ENCODE measurements at regions not wholly inside any gene's neighbourhood (a gene's known extent, or its start where the extent isn't known, plus 50 kb on each side); places are given as distances from the start of the nearest gene placed in this dataset.

GRCh38 chr16:85291302-85292148 lies 179.3 kb upstream of the CIBAR2 start:
- CTCF ChIA-PET: interaction anchor here (0.6 to 7.3 kb wide), 5 partner anchors 13 to 79 kb away, joined by 3 to 67 read pairs (median 3); no protein-coding TSS in a partner anchor

More at GRCh38 chr16:85291302-85292148, 179.3 kb upstream of the CIBAR2 start:
- Histone ChIP-seq H3K27ac (ENCODE audit: low read depth in 2 of 2, low read length in 1 of 2) (no peak overlapping the region), H3K4me1 (ENCODE audit: control insufficient read depth in 1 of 2, insufficient read depth in 2 of 2, low read depth in 1 of 2, low read length in 1 of 2) (peaks cover 5 to 53% of the 10 kb centered on the region in 2 experiments; a peak in 2 of 4 replicates), H3K9ac (no peak overlapping the region), H3K36me3 (replicated peaks in 1 of 2; ENCODE audit: control insufficient read depth in 1 of 2, insufficient read depth in 2 of 2, low read length in 1 of 2) (no peaks in the 10 kb centered on the region), H3K4me3 (ENCODE audit: low read depth in 2 of 2, low read length in 1 of 2) (no peak overlapping the region), H2AFZ (ENCODE audit: low read depth) (no peak overlapping the region), H4K20me1 (ENCODE audit: insufficient read depth) (peaks cover 7% of the 10 kb centered on the region; the same call in 1 of the 2 replicates), H3K4me2 (no peak overlapping the region), H3K9me3 (no peaks in the 10 kb centered on the region), H3K79me2 (ENCODE audit: insufficient read depth) (no peaks in the 10 kb centered on the region), H3K9me2 (no peaks in the 10 kb centered on the region), H3K27me3 (ENCODE audit: insufficient read depth) (no peaks in the 10 kb centered on the region), H3F3A (replicated peaks; ENCODE audit: insufficient read depth) (peaks cover 3% of the 10 kb centered on the region)
- POLR2A ChIA-PET: no interaction called here
- WGBS (ENCODE audit: low lambda C conversion rate): 98% methylated on average over 23 of the region's 26 CpGs
- TF ChIP-seq ELF1 (IDR thresholded peaks at IDR 0.05) (no peak), TCF12 (IDR thresholded peaks at IDR 0.05) (no peak), GATA2 (CRISPR knock-in tag; IDR thresholded peaks at IDR 0.05) (no peak), RAD21 (IDR thresholded peaks at IDR 0.05; ENCODE audit: low read length) (no peak), EZH2phosphoT487 (IDR thresholded peaks at IDR 0.05; ENCODE audit: borderline replicate concordance, low read depth) (no peak), FOXJ3 (CRISPR knock-in tag; IDR thresholded peaks at IDR 0.05) (no peak), MAX (IDR thresholded peaks at IDR 0.05; ENCODE audit: low read depth) (no peak), USF1 (IDR thresholded peaks at IDR 0.05; ENCODE audit: borderline replicate concordance, low read depth) (no peak), CHD2 (IDR thresholded peaks at IDR 0.05; ENCODE audit: low read length, partially characterized antibody) (no peak), NFIC (IDR thresholded peaks at IDR 0.05; ENCODE audit: borderline replicate concordance) (no peak), NRF1 (IDR thresholded peaks at IDR 0.05; ENCODE audit: low read depth, low read length) (no peak), IRF3 (IDR thresholded peaks at IDR 0.05; ENCODE audit: low read depth, low read length) (no peak), MEF2A (IDR thresholded peaks at IDR 0.05; ENCODE audit: borderline replicate concordance, low read depth) (no peak), REST (IDR thresholded peaks at IDR 0.05; ENCODE audit: low read depth, low read length) (no peak), YY1 (IDR thresholded peaks at IDR 0.05; ENCODE audit: low read depth) (no peak), MXI1 (IDR thresholded peaks at IDR 0.05; ENCODE audit: low read depth, low read length) (no peak), POLR2AphosphoS5 (IDR thresholded peaks at IDR 0.05; ENCODE audit: low read depth, low read length) (no peak), CTCF (IDR thresholded peaks at IDR 0.05) (no peak)
- no peak for DNase-seq
